SK-N-MC (cell line): ENCODE measurements at regions not wholly inside any gene's neighbourhood (a gene's known extent, or its start where the extent isn't known, plus 50 kb on each side); places are given as distances from the start of the nearest gene placed in this dataset.

Experiments
- DNase-seq: peaks from one replicate; pipeline ENCODE4 v3.0.0-alpha.2; 2011; ENCODE audit warnings: low read depth, low spot score
- H3K27ac ChIP-seq: fragments of 200-600 bp; sonication (generic); 2 replicates; pipeline ENCODE4 v1.5.1; 2016; ENCODE audit warnings: mixed run types
- H3K36me3 ChIP-seq: fragments of 200-600 bp; sonication (generic); 2 replicates; pipeline ENCODE4 v1.6.1; 2017; ENCODE audit warnings: antibody characterized with exemption, low read length, mixed read lengths; ENCODE audit not compliant: insufficient read depth
- H3K4me3 ChIP-seq: fragments of 200-600 bp; sonication (generic); 2 replicates; pipeline ENCODE4 v1.5.1; 2016
- H3K9ac ChIP-seq: fragments of 200-600 bp; sonication (generic); 2 replicates; pipeline ENCODE4 v1.8.0; 2017; ENCODE audit warnings: mixed run types, mixed read lengths; ENCODE audit not compliant: insufficient read length
- H3K9me3 ChIP-seq: fragments of 200-600 bp; sonication (generic); 2 replicates; pipeline ENCODE4 v1.6.1; 2017; ENCODE audit warnings: low read depth, mild to moderate bottlenecking, antibody characterized with exemption, low read length, moderate library complexity, mixed read lengths
- EZH2 ChIP-seq: fragments of 200-600 bp; sonication (generic); IDR thresholded peaks from one replicate; pipeline ENCODE4 v1.6.1; 2017; ENCODE audit warnings: antibody characterized with exemption
- FOXP2 ChIP-seq: optimal IDR thresholded peaks from 2 replicates; pipeline ENCODE3; 2011; ENCODE audit warnings: mild to moderate bottlenecking, moderate library complexity; ENCODE audit not compliant: insufficient read depth; ENCODE audit errors: extremely low read length, control extremely low read depth
- POLR2AphosphoS5 ChIP-seq: IDR thresholded peaks from 2 replicates; pipeline ENCODE4 v1.6.1; 2012; ENCODE audit warnings: mild to moderate bottlenecking, low read depth, low read length, borderline replicate concordance

GRCh38 chr1:30514137-30514654 lies 209.2 kb downstream of the MATN1 start:
- H3K27ac ChIP-seq, result no peak overlapping the region
- no peak for DNase-seq
- no peaks in the 10 kb centered on the region for H3K9me3 ChIP-seq
- no peaks in the 10 kb centered on the region for H3K36me3 ChIP-seq
- TF ChIP-seq FOXP2 (no peak), POLR2AphosphoS5 (no peak), EZH2 (no peak)
- H3K9ac ChIP-seq, result no peak overlapping the region
- no peak overlapping the region for H3K4me3 ChIP-seq

GRCh38 chr1:30513396-30514136 lies 209.8 kb downstream of the MATN1 start:
- Histone ChIP-seq H3K9me3 (no peaks in the 10 kb centered on the region), H3K36me3 (no peaks in the 10 kb centered on the region), H3K4me3 (no peak overlapping the region), H3K27ac (no peak overlapping the region), H3K9ac (no peak overlapping the region)
- TF ChIP-seq POLR2AphosphoS5 (no peak), EZH2 (no peak), FOXP2 (no peak)
- DNase-seq, result no peak

GRCh38 chr1:30512914-30513265 lies 210.5 kb downstream of the MATN1 start:
- Histone ChIP-seq H3K36me3 (no peaks in the 10 kb centered on the region), H3K27ac (no peak overlapping the region), H3K9ac (no peak overlapping the region), H3K4me3 (no peak overlapping the region), H3K9me3 (no peaks in the 10 kb centered on the region)
- no peak for TF ChIP-seq FOXP2
- no peak for DNase-seq

GRCh38 chr1:30511991-30512913 lies 211.1 kb downstream of the MATN1 start:
- TF ChIP-seq EZH2 (no peak), FOXP2 (no peak), POLR2AphosphoS5 (no peak)
- H3K4me3 ChIP-seq, result no peak overlapping the region
- no peaks in the 10 kb centered on the region for H3K9me3 ChIP-seq
- H3K36me3 ChIP-seq, result no peaks in the 10 kb centered on the region
- H3K27ac ChIP-seq, result no peak overlapping the region
- no peak for DNase-seq
- H3K9ac ChIP-seq, result no peak overlapping the region

GRCh38 chr1:30511563-30511962 lies 211.8 kb downstream of the MATN1 start:
- Histone ChIP-seq H3K36me3 (no peaks in the 10 kb centered on the region), H3K9me3 (no peaks in the 10 kb centered on the region), H3K4me3 (no peak overlapping the region), H3K9ac (no peak overlapping the region), H3K27ac (no peak overlapping the region)
- no peak for TF ChIP-seq EZH2
- no peak for TF ChIP-seq FOXP2
- no peak for TF ChIP-seq POLR2AphosphoS5
- no peak for DNase-seq

GRCh38 chr1:30511106-30511505 lies 212.3 kb downstream of the MATN1 start:
- Histone ChIP-seq H3K27ac (no peak overlapping the region), H3K36me3 (no peaks in the 10 kb centered on the region), H3K9me3 (no peaks in the 10 kb centered on the region), H3K9ac (no peak overlapping the region), H3K4me3 (no peak overlapping the region)
- TF ChIP-seq POLR2AphosphoS5 (no peak), EZH2 (no peak), FOXP2 (no peak)
- DNase-seq, result no peak

- no peak for DNase-seq
- H3K4me3 ChIP-seq, result no peak overlapping the region
- TF ChIP-seq FOXP2 (no peak), EZH2 (no peak), POLR2AphosphoS5 (no peak)
- no peak overlapping the region for H3K9ac ChIP-seq
- no peaks in the 10 kb centered on the region for H3K9me3 ChIP-seq
- no peaks in the 10 kb centered on the region for H3K36me3 ChIP-seq
- H3K27ac ChIP-seq, result no peak overlapping the region
These were observed 213.7 kb downstream of the MATN1 start for GRCh38 chr1:30509670-30510069.

GRCh38 chr1:30508611-30509010 lies 214.8 kb downstream of the MATN1 start:
- no peak for DNase-seq
- H3K9me3 ChIP-seq, result no peaks in the 10 kb centered on the region
- TF ChIP-seq FOXP2, result no peak
- H3K27ac ChIP-seq, result no peak overlapping the region
- no peak overlapping the region for H3K4me3 ChIP-seq
- no peak overlapping the region for H3K9ac ChIP-seq
- no peaks in the 10 kb centered on the region for H3K36me3 ChIP-seq
